ENCODE measurements at regions not wholly inside any gene's neighbourhood (a gene's known extent, or its start where the extent isn't known, plus 50 kb on each side); places are given as distances from the start of the nearest gene placed in this dataset.

DNA sequence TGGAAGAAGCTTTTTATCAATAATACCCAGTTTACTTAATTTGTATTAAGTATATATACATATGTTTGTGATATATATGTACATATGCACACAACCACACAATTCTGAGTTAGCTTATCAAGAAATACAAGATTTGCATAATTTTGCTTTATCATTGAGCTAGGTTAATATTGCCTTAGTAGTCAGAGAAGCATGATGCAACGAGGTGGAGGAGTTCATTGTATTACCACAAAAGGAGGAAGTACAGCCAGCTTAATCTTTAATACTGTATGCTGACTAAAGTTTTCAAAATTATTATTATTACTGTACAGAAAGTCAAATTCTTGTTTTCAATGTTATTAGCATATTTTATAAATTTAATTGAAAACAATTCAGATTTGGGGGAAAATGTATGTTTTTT, 278.4 kb upstream of the PDGFD start:
- TF ChIP-seq POLR2A (IDR thresholded peaks at IDR 0.05): no peak
- TF ChIP-seq, protein P1, sequence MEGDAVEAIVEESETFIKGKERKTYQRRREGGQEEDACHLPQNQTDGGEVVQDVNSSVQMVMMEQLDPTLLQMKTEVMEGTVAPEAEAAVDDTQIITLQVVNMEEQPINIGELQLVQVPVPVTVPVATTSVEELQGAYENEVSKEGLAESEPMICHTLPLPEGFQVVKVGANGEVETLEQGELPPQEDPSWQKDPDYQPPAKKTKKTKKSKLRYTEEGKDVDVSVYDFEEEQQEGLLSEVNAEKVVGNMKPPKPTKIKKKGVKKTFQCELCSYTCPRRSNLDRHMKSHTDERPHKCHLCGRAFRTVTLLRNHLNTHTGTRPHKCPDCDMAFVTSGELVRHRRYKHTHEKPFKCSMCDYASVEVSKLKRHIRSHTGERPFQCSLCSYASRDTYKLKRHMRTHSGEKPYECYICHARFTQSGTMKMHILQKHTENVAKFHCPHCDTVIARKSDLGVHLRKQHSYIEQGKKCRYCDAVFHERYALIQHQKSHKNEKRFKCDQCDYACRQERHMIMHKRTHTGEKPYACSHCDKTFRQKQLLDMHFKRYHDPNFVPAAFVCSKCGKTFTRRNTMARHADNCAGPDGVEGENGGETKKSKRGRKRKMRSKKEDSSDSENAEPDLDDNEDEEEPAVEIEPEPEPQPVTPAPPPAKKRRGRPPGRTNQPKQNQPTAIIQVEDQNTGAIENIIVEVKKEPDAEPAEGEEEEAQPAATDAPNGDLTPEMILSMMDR (IDR thresholded peaks at IDR 0.05 in 8 of 11, conservative IDR thresholded peaks at IDR 0.05 in 3 of 11): no peak
